HEK293 (cell line): ENCODE measurements at regions not wholly inside any gene's neighbourhood (a gene's known extent, or its start where the extent isn't known, plus 50 kb on each side); places are given as distances from the start of the nearest gene placed in this dataset.

ENCODE experiments used
- CTCF ChIA-PET: fragments of 350-600 bp; formaldehyde crosslinking; extraction: SDS; loops from one replicate; lab custom pipeline; 2021; ENCODE audit warnings: antibody characterized with exemption; lab: Yijun Ruan, JAX
- POLR2A ChIA-PET: fragments of 300-600 bp; formaldehyde crosslinking; extraction: SDS; loops from one replicate; lab custom pipeline; 2020; ENCODE audit warnings: antibody characterized with exemption, inconsistent platforms; lab: Yijun Ruan, JAX
- H3K27ac ChIP-seq: fragments of 200-500 bp; sonication (Bioruptor generic); 2 replicates; pipeline ENCODE4 v1.5.1; 2014; ENCODE audit warnings: low read depth, low read length, control low read depth, inconsistent platforms; ENCODE audit errors: extremely low read depth
- H3K36me3 ChIP-seq, 2 experiments: fragments of 200-500 bp in 1 of 2; sonication (Bioruptor generic) in 1 of 2; 1 replicate in 1 of 2; 2 replicates in 1 of 2; pipeline ENCODE4 v1.5.1; 2014 to 2017; ENCODE audit warnings: inconsistent platforms in 2 of 2, low read length in 2 of 2; ENCODE audit not compliant: control insufficient read depth in 2 of 2, insufficient read depth in 1 of 2
- H3K4me1 ChIP-seq: fragments of 200-500 bp; sonication (Bioruptor generic); 2 replicates; pipeline ENCODE4 v1.5.1; 2014; ENCODE audit warnings: mild to moderate bottlenecking, low read length, inconsistent platforms; ENCODE audit not compliant: control insufficient read depth, insufficient read depth
- H3K4me3 ChIP-seq: 2 replicates; pipeline ENCODE4 v1.5.1; 2011; ENCODE audit warnings: low read depth, mild to moderate bottlenecking, control low read depth, low read length, moderate library complexity
- H3K9me3 ChIP-seq: fragments of 200-500 bp; sonication (Bioruptor generic); 2 replicates; pipeline ENCODE4 v1.5.1; 2014; ENCODE audit warnings: low read depth, low read length, inconsistent platforms; ENCODE audit not compliant: control insufficient read depth, insufficient read depth
- EGR2 ChIP-seq: fragments of 450-650 bp; formaldehyde crosslinking; IDR thresholded peaks from 2 replicates; pipeline ENCODE4 v1.5.1; 2016; ENCODE audit warnings: low read depth, missing biosample characterization, missing genetic modification characterization
- GLIS2 ChIP-seq: fragments of 450-650 bp; formaldehyde crosslinking; IDR thresholded peaks from 2 replicates; pipeline ENCODE4 v1.5.1; 2016; ENCODE audit warnings: missing biosample characterization, missing genetic modification characterization
- HOXA7 ChIP-seq: sonication (generic); formaldehyde crosslinking; IDR thresholded peaks from 2 replicates; pipeline ENCODE4 v1.8.1; 2022; ENCODE audit warnings: missing genetic modification reagents, borderline replicate concordance
- KLF7 ChIP-seq: fragments of 450-650 bp; formaldehyde crosslinking; IDR thresholded peaks from 2 replicates; pipeline ENCODE4 v1.5.1; 2016; ENCODE audit warnings: missing biosample characterization, missing genetic modification characterization, borderline replicate concordance
- ZFP69B ChIP-seq: fragments of 450-650 bp; formaldehyde crosslinking; IDR thresholded peaks from 2 replicates; pipeline ENCODE4 v1.5.1; 2016; ENCODE audit warnings: missing biosample characterization, missing genetic modification characterization
- ZNF10 ChIP-seq: fragments of 450-650 bp; formaldehyde crosslinking; IDR thresholded peaks from 2 replicates; pipeline ENCODE4 v1.5.1; 2017; ENCODE audit warnings: missing biosample characterization, missing genetic modification characterization
- ZNF114 ChIP-seq: fragments of 450-650 bp; formaldehyde crosslinking; IDR thresholded peaks from 2 replicates; pipeline ENCODE4 v1.5.0; 2017; ENCODE audit warnings: missing biosample characterization, missing genetic modification characterization
- ZNF140 ChIP-seq: fragments of 450-650 bp; formaldehyde crosslinking; IDR thresholded peaks from 2 replicates; pipeline ENCODE4 v1.5.1; 2016; ENCODE audit warnings: missing biosample characterization, missing genetic modification characterization
- ZNF16 ChIP-seq: fragments of 450-650 bp; formaldehyde crosslinking; IDR thresholded peaks from 2 replicates; pipeline ENCODE4 v1.5.1; 2016; ENCODE audit warnings: low read depth, missing biosample characterization, missing genetic modification characterization
- ZNF23 ChIP-seq: fragments of 450-650 bp; formaldehyde crosslinking; IDR thresholded peaks from 2 replicates; pipeline ENCODE4 v1.5.1; 2016; ENCODE audit warnings: missing biosample characterization, missing genetic modification characterization, borderline replicate concordance
- ZNF26 ChIP-seq: fragments of 450-650 bp; formaldehyde crosslinking; IDR thresholded peaks from 2 replicates; pipeline ENCODE4 v1.5.1; 2016; ENCODE audit warnings: missing biosample characterization, missing genetic modification characterization
- ZNF280D ChIP-seq: fragments of 450-650 bp; formaldehyde crosslinking; IDR thresholded peaks from 2 replicates; pipeline ENCODE4 v1.5.1; 2016; ENCODE audit warnings: missing biosample characterization, missing genetic modification characterization
- ZNF423 ChIP-seq: fragments of 450-650 bp; formaldehyde crosslinking; IDR thresholded peaks from 2 replicates; pipeline ENCODE4 v1.5.1; 2016; ENCODE audit warnings: missing biosample characterization, missing genetic modification characterization
- ZNF488 ChIP-seq: fragments of 450-650 bp; formaldehyde crosslinking; IDR thresholded peaks from 2 replicates; pipeline ENCODE4 v1.5.1; 2016; ENCODE audit warnings: missing biosample characterization, missing genetic modification characterization
- ZNF529 ChIP-seq: fragments of 450-650 bp; formaldehyde crosslinking; IDR thresholded peaks from 2 replicates; pipeline ENCODE4 v1.5.1; 2017; ENCODE audit warnings: missing genetic modification characterization, missing biosample characterization; ENCODE audit not compliant: insufficient replicate concordance
- ZNF785 ChIP-seq: fragments of 450-650 bp; formaldehyde crosslinking; IDR thresholded peaks from 2 replicates; pipeline ENCODE4 v1.5.1; 2016; ENCODE audit warnings: missing biosample characterization, missing genetic modification characterization
- ZSCAN30 ChIP-seq: fragments of 450-650 bp; IDR thresholded peaks from 2 replicates; pipeline ENCODE4 v1.5.1; 2018; ENCODE audit warnings: missing biosample characterization, mild to moderate bottlenecking, missing genetic modification characterization, moderate library complexity

- ChIA-PET POLR2A (no interaction called here), CTCF (no interaction called here)
- H3K9me3 ChIP-seq: no peaks in the 10 kb centered on the region
- H3K36me3 ChIP-seq: no peaks in the 10 kb centered on the region
- H3K4me1 ChIP-seq: no peaks in the 10 kb centered on the region
- TF ChIP-seq ZNF529 (tag by site-specific recombination) (no peak), ZNF785 (tag by site-specific recombination) (no peak), ZFP69B (tag by site-specific recombination) (no peak), ZNF488 (no peak)
- no peak overlapping the region for H3K4me3 ChIP-seq
- H3K27ac ChIP-seq: no peak overlapping the region
Observed at GRCh38 chr20:4521170-4521968, 164.9 kb upstream of the PRNP start.

GRCh38 chr20:4519534-4519933 lies 166.7 kb upstream of the PRNP start:
- POLR2A ChIA-PET: no interaction called here
- CTCF ChIA-PET: interaction anchor here (0.6 to 1.1 kb wide), 4 partner anchors 13 to 269 kb away, joined by 4 read pairs; no protein-coding TSS in a partner anchor
- no peak for TF ChIP-seq KLF7 (tag by site-specific recombination)
- no peak for TF ChIP-seq ZNF423 (tag by site-specific recombination)

GRCh38 chr20:4516876-4517275 lies 169.4 kb upstream of the PRNP start:
- Histone ChIP-seq H3K36me3 (no peaks in the 10 kb centered on the region), H3K27ac (no peak overlapping the region), H3K9me3 (no peaks in the 10 kb centered on the region), H3K4me1 (peaks cover 13% of the 10 kb centered on the region), H3K4me3 (no peak overlapping the region)
- CTCF ChIA-PET: no interaction called here
- POLR2A ChIA-PET: no interaction called here
- TF ChIP-seq ZNF114: no peak
- TF ChIP-seq HOXA7 (CRISPR knock-in tag): no peak
- no peak for TF ChIP-seq ZSCAN30
- no peak for TF ChIP-seq ZNF23 (tag by site-specific recombination)
- TF ChIP-seq ZNF140 (tag by site-specific recombination): no peak
- no peak for TF ChIP-seq ZNF26 (tag by site-specific recombination)
- TF ChIP-seq ZNF16 (tag by site-specific recombination): no peak
- no peak for TF ChIP-seq ZNF280D
- TF ChIP-seq ZNF10 (tag by site-specific recombination): no peak
- no peak for TF ChIP-seq EGR2 (tag by site-specific recombination)
- TF ChIP-seq GLIS2: no peak

More at GRCh38 chr20:4519534-4519933, 166.7 kb upstream of the PRNP start:
- Histone ChIP-seq H3K27ac (no peak overlapping the region), H3K9me3 (no peaks in the 10 kb centered on the region), H3K36me3 (no peaks in the 10 kb centered on the region), H3K4me3 (no peak overlapping the region), H3K4me1 (no peaks in the 10 kb centered on the region)
